Activated CD4-positive, alpha-beta T cell treated with anti-CD3 and anti-CD28 coated beads, Interleukin-2, amount 50 U/mL, for 24 hours (primary cell): ENCODE measurements at regions not wholly inside any gene's neighbourhood (a gene's known extent, or its start where the extent isn't known, plus 50 kb on each side); places are given as distances from the start of the nearest gene placed in this dataset.
"Not testable (repeated sequence)": the region's sequence is repeated elsewhere in the genome, so short reads cannot be mapped to it uniquely, and the experiment has no call there.

ENCODE experiments used
- DNase-seq, 2 donors: peaks; one replicate each; pipeline ENCODE4 v3.0.0-alpha.2; 2020; ENCODE audit warnings: low read depth in 1 of 2, low spot score in 1 of 2

DNA sequence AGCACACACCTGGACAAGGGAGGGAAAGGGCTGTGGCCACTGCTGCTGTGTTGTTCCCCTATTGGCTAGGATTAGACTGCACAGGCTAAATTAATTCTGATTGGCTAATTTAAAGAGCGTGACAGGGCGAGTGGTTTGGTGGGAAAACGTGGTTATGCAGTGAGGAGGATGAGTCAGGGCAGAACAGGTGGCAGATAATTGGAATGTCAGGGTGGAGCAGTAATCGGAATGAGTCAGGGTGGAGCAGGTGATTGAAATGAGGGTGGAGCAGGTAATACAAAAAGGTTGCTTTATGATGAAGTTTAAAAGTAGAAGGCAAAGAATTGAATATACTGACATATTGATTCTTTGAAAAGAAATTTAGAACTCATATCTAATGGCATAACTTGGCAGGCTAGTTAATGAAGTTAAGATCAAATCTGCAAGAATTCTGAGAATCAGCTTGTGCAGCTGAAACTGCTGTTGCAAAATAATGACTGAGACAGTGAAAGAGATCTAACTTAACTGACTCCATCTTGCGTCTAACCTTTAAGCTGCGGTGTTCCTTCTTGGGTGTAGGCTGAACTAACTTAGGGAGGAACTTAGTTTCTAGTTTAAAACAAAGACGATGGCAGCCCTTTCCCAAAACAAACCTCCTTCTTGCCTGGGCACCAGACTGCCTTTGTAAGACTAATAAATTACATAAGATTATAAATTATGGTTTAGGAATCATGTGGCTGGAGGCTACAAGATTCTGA, 174.3 kb downstream of the UTP18 start:
- no peak for DNase-seq

DNA sequence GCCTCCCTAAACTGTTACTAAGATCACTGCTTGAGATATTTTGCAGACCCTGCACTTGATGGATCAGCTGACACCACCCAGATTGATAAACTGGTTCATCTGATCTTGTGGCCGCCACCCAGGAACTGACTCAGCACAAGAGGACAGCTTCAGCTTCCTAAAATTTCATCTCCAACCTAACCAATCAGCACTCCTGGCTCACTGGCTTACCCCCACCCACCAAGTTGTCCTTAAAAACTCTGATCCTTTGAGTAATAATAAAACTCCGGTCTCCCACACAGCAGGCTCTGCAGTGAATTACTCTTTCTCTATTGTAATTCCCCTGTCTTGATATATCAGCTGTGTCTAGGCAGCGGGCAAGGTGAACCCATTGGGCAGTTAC, 174.8 kb downstream of the UTP18 start:
- no peak for DNase-seq

- DNase-seq: peak in 1 of 2 donors; percentile 12
Observed at GRCh38 chr17:51435641-51436091, 175.3 kb downstream of the UTP18 start.

DNA sequence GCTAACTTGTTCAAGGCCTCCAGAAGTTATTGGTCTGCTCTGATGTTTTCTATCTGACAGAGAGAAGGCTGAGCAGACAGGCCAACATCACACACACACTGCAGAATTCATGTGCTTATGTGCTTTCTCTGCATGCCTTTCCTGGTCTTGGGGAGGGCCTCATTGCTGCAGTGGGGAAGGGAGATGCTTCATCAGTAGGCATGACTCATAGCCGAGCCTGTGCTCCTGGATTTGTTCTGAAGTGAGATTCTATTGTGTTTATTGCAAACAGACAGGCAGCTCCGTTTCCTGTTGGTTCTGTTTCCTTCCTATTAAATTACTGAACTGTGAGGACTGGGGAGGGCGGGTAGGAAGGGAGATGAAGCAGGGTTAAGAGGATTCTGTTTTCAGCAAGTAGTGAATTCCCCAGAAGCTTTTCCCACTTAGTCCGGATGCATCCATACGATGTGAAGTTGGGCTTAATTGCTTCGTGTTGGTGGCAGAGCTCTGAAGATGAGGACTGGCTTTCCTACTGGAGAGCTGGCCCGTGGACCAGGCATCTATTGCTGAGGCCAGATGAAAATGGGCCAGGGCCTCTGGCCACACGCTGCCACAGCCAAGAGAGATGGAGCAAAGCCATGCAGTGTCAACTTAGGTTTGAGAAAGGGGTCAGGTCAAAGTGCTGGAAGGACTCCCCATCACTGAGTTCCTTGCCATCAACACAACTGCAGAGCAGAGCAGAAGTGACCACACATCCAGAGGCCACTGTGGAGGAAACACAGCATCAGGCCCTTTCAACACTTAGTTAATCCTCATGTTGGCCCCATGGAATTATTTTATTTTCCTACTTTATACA, 179.3 kb downstream of the UTP18 start:
- DNase-seq: no peak

DNA sequence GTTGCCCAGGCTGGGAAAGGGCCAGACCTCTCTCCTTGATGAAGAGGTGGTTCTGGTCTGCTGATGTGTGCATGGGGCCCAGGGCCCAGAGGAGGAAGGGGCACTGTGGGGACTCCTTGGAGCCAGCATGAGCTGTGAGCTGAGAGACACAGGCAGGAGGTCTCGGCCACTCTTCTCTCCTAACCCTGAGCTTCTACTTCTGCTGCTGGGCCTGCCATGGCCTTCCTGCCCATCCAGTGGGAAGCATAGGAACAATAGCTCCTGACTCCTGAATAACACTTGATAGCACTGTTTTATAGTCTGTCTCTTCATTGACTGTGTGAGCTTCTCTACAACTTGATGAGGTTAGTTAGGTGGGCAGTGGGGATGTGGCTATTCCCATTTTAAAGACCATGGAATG, 181.1 kb downstream of the UTP18 start:
- DNase-seq: no peak

- DNase-seq: no peak
Observed at GRCh38 chr17:51442088-51442865, 181.9 kb downstream of the UTP18 start.

- no peak for DNase-seq
Observed at GRCh38 chr17:51443646-51444045, 183.3 kb downstream of the UTP18 start.

- DNase-seq: no peak
Observed at GRCh38 chr17:51445946-51446345, 185.6 kb downstream of the UTP18 start.

DNA sequence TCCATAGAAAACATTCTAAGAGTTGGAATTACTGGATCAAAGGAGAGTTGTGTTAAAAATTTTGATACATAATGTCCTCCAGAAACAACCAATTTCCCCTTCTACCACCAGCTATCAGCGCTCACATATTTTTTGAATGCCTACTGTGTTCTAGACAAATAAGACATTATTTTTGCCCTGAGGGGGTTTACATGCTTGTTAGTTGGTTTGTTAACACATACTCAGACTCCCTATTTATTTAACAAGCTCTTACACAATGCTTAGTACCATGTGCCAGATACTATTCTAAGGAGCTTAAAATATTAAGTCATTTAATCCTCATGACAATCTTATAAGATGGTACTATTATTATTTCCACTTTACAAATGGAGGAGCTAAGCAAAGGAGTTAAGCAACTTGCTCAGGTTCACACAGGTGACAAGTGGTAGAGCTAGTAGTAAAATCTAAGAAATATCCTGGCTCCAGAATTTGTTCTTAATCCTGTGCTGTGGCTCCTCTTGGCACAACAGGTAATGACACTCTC, 194.2 kb downstream of the UTP18 start:
- DNase-seq: no peak

- DNase-seq: no peak
Observed at GRCh38 chr17:51455211-51455610, 194.9 kb downstream of the UTP18 start.

DNA sequence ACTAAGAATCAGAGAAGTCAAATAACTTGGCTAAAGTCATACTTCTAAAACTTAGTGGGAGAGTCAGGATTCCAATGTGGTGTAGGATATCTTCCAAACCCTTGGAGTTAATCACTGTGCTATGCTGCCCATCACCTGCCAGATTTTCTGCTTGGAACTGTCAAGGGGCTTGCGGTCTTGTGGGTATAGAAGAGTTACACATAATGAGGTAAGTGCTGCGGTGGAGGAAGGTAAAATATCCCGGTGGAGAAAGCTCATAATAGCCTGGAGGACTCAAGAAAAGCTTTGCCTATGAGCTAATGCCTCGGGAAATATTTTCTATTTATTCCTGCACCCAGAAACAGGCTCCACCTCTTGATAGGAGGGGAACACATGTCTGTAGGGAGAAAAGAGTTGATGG, 195.6 kb downstream of the UTP18 start:
- no peak for DNase-seq

DNA sequence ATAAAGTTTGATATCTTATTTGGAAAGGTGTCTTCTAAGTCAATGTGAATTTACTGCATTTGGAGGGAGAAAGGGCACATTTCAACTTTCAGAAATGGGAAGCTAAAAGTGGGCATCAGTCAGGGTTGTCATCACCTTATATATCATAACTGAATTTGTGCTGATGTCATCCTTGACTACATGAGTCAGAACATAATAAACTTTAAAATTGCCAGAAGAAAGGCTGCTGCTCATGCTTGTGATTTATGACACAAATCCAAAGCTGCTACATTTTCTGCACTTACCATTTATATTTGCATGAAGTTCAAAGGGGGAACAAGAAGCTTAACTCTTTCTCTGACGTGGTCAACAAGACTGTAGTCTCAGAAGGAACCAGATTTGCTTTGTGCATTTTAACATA, 196.6 kb downstream of the UTP18 start:
- DNase-seq: no peak

GRCh38 chr17:51461578-51462004, 201.2 kb downstream of the UTP18 start:
- DNase-seq: peak in 1 of 2 donors; percentile 33

DNA sequence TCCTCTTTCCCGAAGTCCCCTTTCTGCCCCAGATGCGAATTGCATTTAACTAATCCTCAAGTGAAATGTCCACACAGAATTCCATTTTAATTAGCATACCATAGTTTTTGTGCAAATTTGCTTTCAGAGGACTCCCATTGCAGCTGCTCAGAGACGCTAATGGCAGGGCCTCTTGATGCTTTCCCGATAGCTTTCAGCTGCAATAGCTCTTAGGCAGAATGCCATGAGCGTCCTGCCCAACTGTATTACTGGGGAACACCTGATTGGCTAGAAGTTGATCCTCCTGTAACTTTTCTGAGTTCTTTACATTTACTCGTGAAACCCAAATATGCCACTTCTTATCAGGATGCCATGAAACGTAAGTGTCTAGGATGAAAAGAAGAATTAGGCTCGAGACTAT, 203.0 kb downstream of the UTP18 start:
- no peak for DNase-seq

- no peak for DNase-seq
Observed at GRCh38 chr17:51467336-51467735, 207.0 kb downstream of the UTP18 start.

- no peak for DNase-seq
Observed at GRCh38 chr17:51472670-51473205, 212.4 kb downstream of the UTP18 start.

- DNase-seq: no peak
Observed at GRCh38 chr17:51474764-51475163, 214.4 kb downstream of the UTP18 start.

- DNase-seq: no peak
Observed at GRCh38 chr17:51475730-51476129, 215.4 kb downstream of the UTP18 start.

DNA sequence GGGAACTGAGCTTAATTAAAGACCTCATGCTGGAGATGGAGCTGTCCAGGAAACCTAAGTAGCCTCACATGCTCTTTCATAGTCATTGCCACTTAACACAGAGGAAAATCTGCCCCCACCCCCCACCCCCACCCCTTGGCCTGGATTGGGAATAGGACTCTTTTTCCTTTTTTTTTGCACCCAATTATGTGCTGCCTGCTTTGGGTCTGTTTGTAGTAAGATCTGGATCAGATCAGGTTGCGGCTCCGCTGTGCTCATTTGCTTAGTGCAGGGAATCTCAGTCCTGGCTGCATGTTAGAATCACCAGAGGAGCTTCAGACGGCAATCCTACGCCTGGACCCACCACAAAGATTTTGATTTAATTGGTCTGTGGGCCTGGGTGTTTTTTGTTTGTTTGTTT, 219.0 kb downstream of the UTP18 start:
- no peak for DNase-seq

DNA sequence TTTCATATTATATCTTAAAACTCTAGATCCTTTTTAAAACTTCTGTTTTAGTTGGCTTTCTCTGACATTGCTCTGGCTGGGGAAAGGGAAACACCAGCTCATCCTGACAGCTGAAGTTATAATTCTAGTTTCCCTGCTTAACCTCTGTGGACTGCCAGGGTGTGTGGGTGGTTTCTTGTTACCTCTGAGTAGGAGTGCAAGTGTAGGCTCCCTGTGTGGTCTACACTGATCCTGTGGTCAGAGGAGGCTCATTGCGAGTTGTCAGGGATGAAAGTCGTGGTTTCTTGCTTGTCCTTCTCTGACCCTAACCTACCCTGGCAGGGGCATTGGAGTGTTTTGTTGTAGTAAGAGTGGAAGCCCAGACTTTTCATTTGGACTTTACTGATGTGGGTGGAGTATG, 221.0 kb downstream of the UTP18 start:
- no peak for DNase-seq

DNA sequence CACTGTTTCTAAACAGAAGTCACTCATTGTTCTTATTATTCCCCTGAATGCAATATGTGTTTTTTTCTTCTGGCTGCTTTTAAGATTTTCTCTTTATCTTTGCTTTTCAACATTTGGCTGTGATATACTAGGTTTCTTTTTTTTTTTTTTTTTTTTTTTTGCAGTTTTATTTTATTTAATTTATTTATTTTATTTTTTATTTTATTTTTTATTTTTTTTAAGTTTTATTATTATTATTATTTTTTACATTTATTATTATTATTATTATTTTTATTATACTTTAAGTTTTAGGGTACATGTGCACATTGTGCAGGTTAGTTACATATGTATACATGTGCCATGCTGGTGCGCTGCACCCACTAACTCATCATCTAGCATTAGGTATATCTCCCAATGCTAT, 221.9 kb downstream of the UTP18 start:
- DNase-seq: not testable (repeated sequence)
